GM21360 (cell line): ENCODE measurements at regions not wholly inside any gene's neighbourhood (a gene's known extent, or its start where the extent isn't known, plus 50 kb on each side); places are given as distances from the start of the nearest gene placed in this dataset.
A peak's percentile ranks its signal among the peaks of the same experiment; 100 is the strongest.

ENCODE experiments used
- ATAC-seq: cut with Tn5 transposase; IDR thresholded peaks from one replicate; pipeline ENCODE4 v1.9.1; 2021; ENCODE audit warnings: mild to moderate bottlenecking, moderate library complexity; ENCODE audit not compliant: unreplicated experiment

- ATAC-seq = no peak
These were observed 551.1 kb downstream of the ZEB2 start for GRCh38 chr2:143968860-143969259.

- ATAC-seq = no peak
These were observed 551.6 kb downstream of the ZEB2 start for GRCh38 chr2:143968360-143968759.

GRCh38 chr2:143965493-143966164 lies 554.3 kb downstream of the ZEB2 start:
- ATAC-seq = no peak

- no peak for ATAC-seq
These were observed 555.0 kb downstream of the ZEB2 start for GRCh38 chr2:143964891-143965290.

- ATAC-seq = no peak
These were observed 559.7 kb downstream of the ZEB2 start for GRCh38 chr2:143960177-143960576.

GRCh38 chr2:143957321-143957720 lies 562.6 kb downstream of the ZEB2 start:
- ATAC-seq = no peak

GRCh38 chr2:143955401-143956065 lies 564.4 kb downstream of the ZEB2 start:
- ATAC-seq = no peak

GRCh38 chr2:143954844-143955243 lies 565.1 kb downstream of the ZEB2 start:
- ATAC-seq = no peak

GRCh38 chr2:143954186-143954585 lies 565.7 kb downstream of the ZEB2 start:
- no peak for ATAC-seq

- no peak for ATAC-seq
These were observed 566.4 kb downstream of the ZEB2 start for GRCh38 chr2:143953451-143954030.

GRCh38 chr2:143952536-143952935 lies 567.4 kb downstream of the ZEB2 start:
- no peak for ATAC-seq

GRCh38 chr2:143950704-143951103 lies 569.2 kb downstream of the ZEB2 start:
- ATAC-seq = no peak

- peak; percentile 70 for ATAC-seq
These were observed 570.6 kb downstream of the ZEB2 start for GRCh38 chr2:143949121-143949848.

GRCh38 chr2:143948710-143949109 lies 571.2 kb downstream of the ZEB2 start:
- ATAC-seq = no peak

- no peak for ATAC-seq
These were observed 573.2 kb downstream of the ZEB2 start for GRCh38 chr2:143946436-143947391.

- no peak for ATAC-seq
These were observed 577.4 kb downstream of the ZEB2 start for GRCh38 chr2:143942486-143942885.

GRCh38 chr2:143940720-143941119 lies 579.2 kb downstream of the ZEB2 start:
- ATAC-seq = no peak

- ATAC-seq = no peak
These were observed 580.1 kb downstream of the ZEB2 start for GRCh38 chr2:143939626-143940330.

GRCh38 chr2:143937723-143938350 lies 582.1 kb downstream of the ZEB2 start:
- ATAC-seq = peak; percentile 30
